PC-9 (cell line): ENCODE measurements at regions not wholly inside any gene's neighbourhood (a gene's known extent, or its start where the extent isn't known, plus 50 kb on each side); places are given as distances from the start of the nearest gene placed in this dataset.

Experiments used
- BruUV-seq: library from RNA; stranded (reverse); fragments of 400-500 nt; replicated peaks from 2 replicates; lab custom pipeline; 2021; lab: Mats Ljungman, UMichigan
- CTCF ChIA-PET: fragments of 300-600 bp; sonication (Branson Sonifier 250); formaldehyde crosslinking; loops from one replicate; lab custom pipeline; 2022; ENCODE audit warnings: antibody characterized with exemption; lab: Charles Lee
- POLR2A ChIA-PET: fragments of 300-600 bp; sonication (Branson Sonifier 250); formaldehyde crosslinking; loops from one replicate; lab custom pipeline; 2022; ENCODE audit warnings: antibody characterized with exemption; ENCODE audit not compliant: unreplicated experiment; lab: Charles Lee
- DNase-seq, 2 experiments: peaks; one replicate each; pipeline versions ENCODE4 v3.0.0 to v3.0.0-alpha.2; 2015 to 2022; ENCODE audit warnings: mixed read lengths in 1 of 2
- H2AFZ ChIP-seq: fragments of 200-600 bp; sonication (generic); 2 replicates; pipeline ENCODE4 v1.8.1; 2017; ENCODE audit warnings: antibody characterized with exemption
- H3F3A ChIP-seq: fragments of 200-600 bp; sonication (generic); 2 replicates; pipeline ENCODE4 v1.8.1; 2017; ENCODE audit warnings: antibody characterized with exemption, mild to moderate bottlenecking, low read depth; ENCODE audit not compliant: insufficient read depth
- H3K27ac ChIP-seq: fragments of 200-600 bp; sonication (generic); 2 replicates; pipeline ENCODE4 v1.6.1; 2016; ENCODE audit warnings: mixed run types
- H3K27me3 ChIP-seq: fragments of 200-600 bp; sonication (generic); 2 replicates; pipeline ENCODE4 v1.6.1; 2016; ENCODE audit warnings: low read depth, mixed run types; ENCODE audit not compliant: insufficient read depth
- H3K36me3 ChIP-seq: fragments of 200-600 bp; sonication (generic); 2 replicates; pipeline ENCODE4 v1.6.1; 2016; ENCODE audit warnings: low read depth, mixed run types
- H3K4me1 ChIP-seq: fragments of 200-600 bp; sonication (generic); replicated peaks from 2 replicates; pipeline ENCODE4 v1.6.1; 2016; ENCODE audit warnings: mixed run types; ENCODE audit not compliant: insufficient read depth
- H3K4me2 ChIP-seq: fragments of 200-600 bp; sonication (generic); 2 replicates; pipeline ENCODE4 v1.6.1; 2017; ENCODE audit warnings: mixed run types
- H3K4me3 ChIP-seq: fragments of 200-600 bp; sonication (generic); 2 replicates; pipeline ENCODE4 v1.6.1; 2016; ENCODE audit warnings: mixed run types
- H3K79me2 ChIP-seq: fragments of 200-600 bp; sonication (generic); 2 replicates; pipeline ENCODE4 v1.6.1; 2017; ENCODE audit warnings: low read depth, mixed run types
- H3K9me2 ChIP-seq: fragments of 200-600 bp; sonication (generic); 2 replicates; pipeline ENCODE4 v1.8.1; 2017; ENCODE audit warnings: mild to moderate bottlenecking; ENCODE audit not compliant: insufficient read depth
- H3K9me3 ChIP-seq: fragments of 200-600 bp; sonication (generic); 2 replicates; pipeline ENCODE4 v1.8.1; 2016; ENCODE audit warnings: low read depth; ENCODE audit not compliant: insufficient read depth
- H4K20me1 ChIP-seq: fragments of 200-600 bp; sonication (generic); 2 replicates; pipeline ENCODE4 v1.8.1; 2017; ENCODE audit not compliant: insufficient read depth
- CTCF ChIP-seq: fragments of 200-600 bp; sonication (generic); conservative IDR thresholded peaks from 2 replicates; pipeline ENCODE4 v1.6.1; 2017; ENCODE audit warnings: mixed run types, antibody characterized with exemption, mild to moderate bottlenecking, moderate library complexity
- EZH2 ChIP-seq: fragments of 200-600 bp; sonication (generic); IDR thresholded peaks from 2 replicates; pipeline ENCODE4 v1.8.0; 2017; ENCODE audit warnings: antibody characterized with exemption, low read depth
- intact Hi-C: fragments of 100-400 bp; cut with micrococcal nuclease; formaldehyde crosslinking; loops from one replicate; pipeline ENCODE4 v1.10.0; 2022; ENCODE audit not compliant: unreplicated experiment

- no TSS peak for BruUV-seq
- no peaks in the 10 kb centered on the region for H3K27me3 ChIP-seq
- H2AFZ ChIP-seq, result no peak overlapping the region
- no peak overlapping the region for H3K4me2 ChIP-seq
- POLR2A ChIA-PET, result no interaction called here
- CTCF ChIA-PET, result no interaction called here
- H3K27ac ChIP-seq, result no peak overlapping the region
- H3K9me3 ChIP-seq, result no peaks in the 10 kb centered on the region
- no peaks in the 10 kb centered on the region for H4K20me1 ChIP-seq
- intact Hi-C loops, result no loop called here
- H3K79me2 ChIP-seq, result no peaks in the 10 kb centered on the region
- no peaks in the 10 kb centered on the region for H3F3A ChIP-seq
- no peaks in the 10 kb centered on the region for H3K36me3 ChIP-seq
- H3K4me1 ChIP-seq, result no peaks in the 10 kb centered on the region
- TF ChIP-seq CTCF, result no peak
- no peak for TF ChIP-seq EZH2
- no peaks in the 10 kb centered on the region for H3K9me2 ChIP-seq
- DNase-seq, result no peak
- no peak overlapping the region for H3K4me3 ChIP-seq
These were observed 1888.4 kb downstream of the LRRC4C start for GRCh38 chr11:39571081-39571480.

- CTCF ChIA-PET, result no interaction called here
These were observed 1888.9 kb downstream of the LRRC4C start for GRCh38 chr11:39570526-39570925.

GRCh38 chr11:39569789-39570188, 1889.7 kb downstream of the LRRC4C start:
- Histone ChIP-seq H2AFZ (no peak overlapping the region), H3K4me3 (no peak overlapping the region), H3K9me2 (no peaks in the 10 kb centered on the region), H3K36me3 (no peaks in the 10 kb centered on the region), H3K9me3 (no peaks in the 10 kb centered on the region), H3K27me3 (no peaks in the 10 kb centered on the region), H4K20me1 (no peaks in the 10 kb centered on the region), H3F3A (no peaks in the 10 kb centered on the region), H3K27ac (no peak overlapping the region), H3K4me1 (no peaks in the 10 kb centered on the region), H3K79me2 (no peaks in the 10 kb centered on the region), H3K4me2 (no peak overlapping the region)
- intact Hi-C loops, result no loop called here
- ChIA-PET CTCF (no interaction called here), POLR2A (no interaction called here)
- TF ChIP-seq CTCF (no peak), EZH2 (no peak)
- no peak for DNase-seq
- BruUV-seq, result no TSS peak

More at GRCh38 chr11:39570526-39570925, 1888.9 kb downstream of the LRRC4C start:
- no peaks in the 10 kb centered on the region for H3K9me2 ChIP-seq
- no peaks in the 10 kb centered on the region for H3F3A ChIP-seq
- no peak overlapping the region for H3K4me3 ChIP-seq
- H3K4me1 ChIP-seq, result no peaks in the 10 kb centered on the region
- H2AFZ ChIP-seq, result no peak overlapping the region
- H3K27ac ChIP-seq, result no peak overlapping the region
- POLR2A ChIA-PET, result no interaction called here
- no peaks in the 10 kb centered on the region for H3K79me2 ChIP-seq
- no peaks in the 10 kb centered on the region for H3K36me3 ChIP-seq
- no peaks in the 10 kb centered on the region for H4K20me1 ChIP-seq
- BruUV-seq, result no TSS peak
- DNase-seq, result no peak
- H3K4me2 ChIP-seq, result no peak overlapping the region
- H3K27me3 ChIP-seq, result no peaks in the 10 kb centered on the region
- no peak for TF ChIP-seq CTCF
- TF ChIP-seq EZH2, result no peak
- intact Hi-C loops, result no loop called here
- H3K9me3 ChIP-seq, result no peaks in the 10 kb centered on the region
